H1 (cell line): ENCODE measurements at regions not wholly inside any gene's neighbourhood (a gene's known extent, or its start where the extent isn't known, plus 50 kb on each side); places are given as distances from the start of the nearest gene placed in this dataset.
"Not testable (repeated sequence)": the region's sequence is repeated elsewhere in the genome, so short reads cannot be mapped to it uniquely, and the experiment has no call there.

ENCODE experiments used
- CTCF ChIA-PET: fragments of 300-600 bp; sonication (Branson Sonifier 250); formaldehyde crosslinking; loops from one replicate; lab custom pipeline; 2021; ENCODE audit not compliant: partially characterized antibody; lab: Charles Lee
- POLR2A ChIA-PET: fragments of 300-600 bp; sonication (Branson Sonifier 250); formaldehyde crosslinking; loops from one replicate; lab custom pipeline; 2021; ENCODE audit warnings: inconsistent platforms; ENCODE audit not compliant: partially characterized antibody; lab: Charles Lee
- DNase-seq, 2 experiments: peaks; one replicate each; pipeline versions ENCODE4 v3.0.0 to v3.0.0-alpha.2; 2010 to 2022; ENCODE audit warnings: low spot score in 2 of 2, low read depth in 1 of 2, mixed read lengths in 1 of 2
- FAIRE-seq: peaks from 2 replicates; lab custom pipeline; 2011; peaks lifted over from hg19 to GRCh38; lab: Jason Lieb, UNC
- H2AFZ ChIP-seq: 2 replicates; pipeline ENCODE4 v1.8.1; 2012; ENCODE audit warnings: low read length, inconsistent platforms
- H2AK5ac ChIP-seq: 2 replicates; pipeline ENCODE4 v1.6.1; 2013; ENCODE audit warnings: low read depth, low read length
- H2BK120ac ChIP-seq: replicated peaks from 2 replicates; pipeline ENCODE3; 2013; ENCODE audit warnings: low read depth, low read length, inconsistent platforms
- H2BK12ac ChIP-seq: 2 replicates; pipeline ENCODE4 v1.6.1; 2013; ENCODE audit warnings: low read depth, low read length
- H2BK15ac ChIP-seq: 2 replicates; pipeline ENCODE4 v1.6.1; 2013; ENCODE audit warnings: low read length
- H2BK20ac ChIP-seq: 2 replicates; pipeline ENCODE4 v1.6.1; 2013; ENCODE audit warnings: low read length
- H2BK5ac ChIP-seq: 2 replicates; pipeline ENCODE4 v1.6.1; 2013; ENCODE audit warnings: low read depth, low read length
- H3K14ac ChIP-seq: 2 replicates; pipeline ENCODE4 v1.6.1; 2013; ENCODE audit warnings: inconsistent platforms; ENCODE audit not compliant: insufficient read length
- H3K18ac ChIP-seq: 2 replicates; pipeline ENCODE4 v1.6.1; 2013; ENCODE audit warnings: low read length; ENCODE audit errors: extremely low read depth
- H3K23ac ChIP-seq: 2 replicates; pipeline ENCODE4 v1.6.1; 2013; ENCODE audit warnings: inconsistent platforms; ENCODE audit not compliant: insufficient read length
- H3K23me2 ChIP-seq: 2 replicates; pipeline ENCODE4 v1.6.1; 2013; ENCODE audit warnings: low read depth, low read length
- H3K27ac ChIP-seq: 2 replicates; pipeline ENCODE4 v1.6.1; 2011; ENCODE audit warnings: low read depth, low read length, inconsistent platforms
- H3K27me3 ChIP-seq, 4 experiments: replicated peaks in 1 of 4; 1 replicate in 1 of 4; 2 replicates in 3 of 4; pipeline versions ENCODE4 v1.6.1 to v1.8.1; 2011 to 2013; ENCODE audit warnings: low read length in 3 of 4, mild to moderate bottlenecking in 3 of 4, inconsistent platforms in 2 of 4, mixed read lengths in 2 of 4, moderate library complexity in 1 of 4; ENCODE audit not compliant: control insufficient read depth in 3 of 4, insufficient read depth in 3 of 4; ENCODE audit errors: extremely low read depth in 1 of 4
- H3K36me3 ChIP-seq, 4 experiments: 2 replicates each; pipeline versions ENCODE4 v1.6.1 to v1.8.1; 2011 to 2013; ENCODE audit warnings: mild to moderate bottlenecking in 4 of 4, low read length in 3 of 4, moderate library complexity in 2 of 4, control low read depth in 1 of 4, inconsistent platforms in 1 of 4; ENCODE audit not compliant: insufficient read depth in 4 of 4, control insufficient read depth in 2 of 4
- H3K4ac ChIP-seq: replicated peaks from 2 replicates; pipeline ENCODE3; 2013; ENCODE audit warnings: low read length, low read depth, mixed read lengths, inconsistent platforms; ENCODE audit not compliant: insufficient read length
- H3K4me1 ChIP-seq, 4 experiments: replicated peaks in 1 of 4; 1 replicate in 1 of 4; 2 replicates in 3 of 4; pipeline versions ENCODE4 v1.6.1 to v1.8.1; 2011 to 2013; ENCODE audit warnings: low read length in 3 of 4, inconsistent platforms in 2 of 4, mixed read lengths in 1 of 4; ENCODE audit not compliant: insufficient read depth in 4 of 4, control insufficient read depth in 3 of 4
- H3K4me2 ChIP-seq, 2 experiments: 2 replicates each; pipeline versions ENCODE4 v1.6.1 to v1.8.1; 2011 to 2013; ENCODE audit warnings: low read depth in 2 of 2, low read length in 2 of 2, control low read depth in 1 of 2, inconsistent platforms in 1 of 2, mild to moderate bottlenecking in 1 of 2; ENCODE audit not compliant: insufficient read depth in 1 of 2
- H3K4me3 ChIP-seq, 4 experiments: fragments of 200-600, 300-600 bp in 1 of 4; sonication (generic), shearing (Covaris generic), sonication (Bioruptor Twin) in 1 of 4; 2 replicates each; pipeline versions ENCODE4 v1.5.1 to v1.8.1; 2011 to 2016; ENCODE audit warnings: low read length in 4 of 4, low read depth in 3 of 4, control low read depth in 2 of 4, inconsistent platforms in 2 of 4, mild to moderate bottlenecking in 2 of 4, mixed read lengths in 1 of 4, moderate library complexity in 1 of 4; ENCODE audit not compliant: insufficient read depth in 2 of 4; ENCODE audit errors: extremely low read depth in 1 of 4
- H3K56ac ChIP-seq: replicated peaks from 2 replicates; pipeline ENCODE3; 2013; ENCODE audit warnings: low read depth, mild to moderate bottlenecking, mixed read lengths, low read length, inconsistent platforms; ENCODE audit not compliant: insufficient read length
- H3K79me1 ChIP-seq: 2 replicates; pipeline ENCODE4 v1.6.1; 2013; ENCODE audit warnings: low read depth, low read length, control low read depth
- H3K79me2 ChIP-seq, 2 experiments: 2 replicates each; pipeline versions ENCODE4 v1.6.1 to v1.8.1; 2012 to 2013; ENCODE audit warnings: low read length in 2 of 2, mild to moderate bottlenecking in 2 of 2, inconsistent platforms in 1 of 2; ENCODE audit not compliant: insufficient read depth in 2 of 2, control insufficient read depth in 1 of 2
- H3K9ac ChIP-seq, 4 experiments: replicated peaks in 1 of 4; 1 replicate in 1 of 4; 2 replicates in 3 of 4; pipeline versions ENCODE4 v1.6.1 to v1.8.1; 2011 to 2013; ENCODE audit warnings: low read depth in 3 of 4, low read length in 3 of 4, control low read depth in 2 of 4, mild to moderate bottlenecking in 2 of 4, moderate library complexity in 2 of 4, inconsistent platforms in 1 of 4; ENCODE audit errors: extremely low read depth in 1 of 4
- H3K9me3 ChIP-seq, 2 experiments: 2 replicates each; pipeline versions ENCODE4 v1.6.1 to v1.8.1; 2012 to 2013; ENCODE audit warnings: mild to moderate bottlenecking in 2 of 2, moderate library complexity in 2 of 2, control low read depth in 1 of 2, inconsistent platforms in 1 of 2, low read depth in 1 of 2, low read length in 1 of 2, mixed read lengths in 1 of 2; ENCODE audit not compliant: insufficient read depth in 2 of 2
- H4K20me1 ChIP-seq, 2 experiments: replicated peaks in 1 of 2; 2 replicates each; pipeline versions ENCODE3 to v1.8.1; 2011 to 2013; ENCODE audit warnings: inconsistent platforms in 2 of 2, low read length in 2 of 2, mild to moderate bottlenecking in 1 of 2; ENCODE audit not compliant: insufficient read depth in 2 of 2, control insufficient read depth in 1 of 2
- H4K5ac ChIP-seq: 2 replicates; pipeline ENCODE4 v1.6.1; 2013; ENCODE audit warnings: low read length, low read depth, mixed read lengths, inconsistent platforms; ENCODE audit not compliant: insufficient read length
- H4K8ac ChIP-seq: 2 replicates; pipeline ENCODE4 v1.8.0; 2013; ENCODE audit warnings: mild to moderate bottlenecking, moderate library complexity, low read length, inconsistent platforms; ENCODE audit not compliant: insufficient read depth; ENCODE audit errors: extremely low read depth
- H4K91ac ChIP-seq: replicated peaks from 2 replicates; pipeline ENCODE3; 2013; ENCODE audit warnings: low read length, mixed read lengths, inconsistent platforms; ENCODE audit not compliant: insufficient read length
- CTCF ChIP-seq, 3 experiments: IDR thresholded peaks; 1 replicate in 2 of 3; 2 replicates in 1 of 3; pipeline versions ENCODE4 v1.5.1 to v1.6.1; 2011; ENCODE audit warnings: low read length in 3 of 3, mild to moderate bottlenecking in 3 of 3, inconsistent platforms in 2 of 3, low read depth in 1 of 3, moderate library complexity in 1 of 3; ENCODE audit not compliant: insufficient read depth in 1 of 3; ENCODE audit errors: control extremely low read depth in 1 of 3
- RAD21 ChIP-seq, 2 experiments: IDR thresholded peaks in 1 of 2; conservative IDR thresholded peaks in 1 of 2; 2 replicates each; pipeline ENCODE4 v1.6.1; 2011; ENCODE audit warnings: low read depth in 2 of 2, low read length in 2 of 2, improper control_type of control experiment in 1 of 2, inconsistent platforms in 1 of 2, mild to moderate bottlenecking in 1 of 2, moderate library complexity in 1 of 2
- WGBS, 2 experiments: shearing (Covaris generic) in 1 of 2; methylation state at CpG; one replicate each; pipeline versions ENCODE4 v1.1.6 to v1.1.7; 2013 to 2015; ENCODE audit warnings: low lambda C conversion rate in 2 of 2, mixed read lengths in 2 of 2, inconsistent platforms in 1 of 2, low coverage in 1 of 2, missing lambda C conversion rate in 1 of 2; ENCODE audit not compliant: insufficient replicate concordance in 2 of 2, insufficient coverage in 1 of 2, insufficient read length in 1 of 2; ENCODE audit errors: extremely low coverage in 1 of 2, missing lambda C conversion rate in 1 of 2; 5-methylcytosine and 5-hydroxymethylcytosine counted together

- POLR2A ChIA-PET, CTCF ChIA-PET, H3K79me1 ChIP-seq, H2AK5ac ChIP-seq, H3K36me3 ChIP-seq, H2BK15ac ChIP-seq, H3K27ac ChIP-seq, H2BK12ac ChIP-seq, H3K56ac ChIP-seq, H3K4ac ChIP-seq, H3K4me2 ChIP-seq, H3K27me3 ChIP-seq, H3K23me2 ChIP-seq, H4K20me1 ChIP-seq, FAIRE-seq, H3K18ac ChIP-seq, H4K91ac ChIP-seq, H3K9ac ChIP-seq, H2BK5ac ChIP-seq, H4K5ac ChIP-seq, H2AFZ ChIP-seq, H3K79me2 ChIP-seq, H3K4me1 ChIP-seq, H2BK20ac ChIP-seq, H3K4me3 ChIP-seq, H2BK120ac ChIP-seq, H3K14ac ChIP-seq, H3K23ac ChIP-seq: not testable (repeated sequence)
- 46% methylated on average over 22 of the region's 52 CpGs; no CpG with 5 or more reads in 1 of the 2 experiments for WGBS, 2 experiments
- H4K8ac ChIP-seq = peak overlapping the region; percentile 84; the same call in 1 of the 2 replicates
- peak; percentile 54 to 66 (median 63) for TF ChIP-seq CTCF (IDR thresholded peaks at IDR 0.05; ENCODE audit: control extremely low read depth in 1 of 3, insufficient read depth in 1 of 3, low read depth in 1 of 3, low read length in 3 of 3)
- TF ChIP-seq RAD21 (IDR thresholded peaks at IDR 0.05 in 1 of 2, conservative IDR thresholded peaks at IDR 0.05 in 1 of 2; ENCODE audit: low read depth in 2 of 2, low read length in 2 of 2) = peak; percentile 41 to 65; a peak in 3 of 4 replicates
- peaks cover 7 to 56% of the 10 kb centered on the region in 2 experiments; a peak in 2 of 4 replicates for H3K9me3 ChIP-seq
- peak in 1 of 2 experiments; percentile 92 for DNase-seq
These were observed 128.9 kb upstream of the HMX1 start for GRCh38 chr4:9000505-9001001.
